GM12872 (cell line): ENCODE measurements at regions not wholly inside any gene's neighbourhood (a gene's known extent, or its start where the extent isn't known, plus 50 kb on each side); places are given as distances from the start of the nearest gene placed in this dataset.

Experiments used
- TF ChIP-seq, protein P1 (sequence below): IDR thresholded peaks from 3 replicates; pipeline ENCODE4 v1.5.1; 2011; ENCODE audit warnings: low read depth, mild to moderate bottlenecking, low read length, moderate library complexity; ENCODE audit not compliant: insufficient read depth

DNA sequence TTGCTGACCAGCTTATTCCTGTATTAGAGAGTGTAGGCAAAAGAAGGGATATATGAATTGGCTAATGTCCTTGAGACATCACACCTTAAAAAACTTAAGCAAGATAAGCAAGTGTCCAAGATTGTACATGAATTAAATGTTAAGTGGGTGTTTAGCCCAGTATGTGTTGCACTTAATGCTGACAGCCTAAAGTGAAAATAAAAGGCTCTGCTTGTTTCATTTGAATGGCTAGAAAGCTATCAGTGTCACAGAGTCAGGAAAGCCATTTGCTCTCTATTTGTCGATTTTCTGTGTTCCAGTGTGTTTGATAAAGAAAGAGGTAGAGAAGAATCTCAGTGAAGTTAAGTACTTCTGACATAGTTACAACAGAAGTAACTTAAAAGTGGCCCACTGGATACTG lies 744.9 kb downstream of the ANKRD7 start:
- TF ChIP-seq, protein P1, sequence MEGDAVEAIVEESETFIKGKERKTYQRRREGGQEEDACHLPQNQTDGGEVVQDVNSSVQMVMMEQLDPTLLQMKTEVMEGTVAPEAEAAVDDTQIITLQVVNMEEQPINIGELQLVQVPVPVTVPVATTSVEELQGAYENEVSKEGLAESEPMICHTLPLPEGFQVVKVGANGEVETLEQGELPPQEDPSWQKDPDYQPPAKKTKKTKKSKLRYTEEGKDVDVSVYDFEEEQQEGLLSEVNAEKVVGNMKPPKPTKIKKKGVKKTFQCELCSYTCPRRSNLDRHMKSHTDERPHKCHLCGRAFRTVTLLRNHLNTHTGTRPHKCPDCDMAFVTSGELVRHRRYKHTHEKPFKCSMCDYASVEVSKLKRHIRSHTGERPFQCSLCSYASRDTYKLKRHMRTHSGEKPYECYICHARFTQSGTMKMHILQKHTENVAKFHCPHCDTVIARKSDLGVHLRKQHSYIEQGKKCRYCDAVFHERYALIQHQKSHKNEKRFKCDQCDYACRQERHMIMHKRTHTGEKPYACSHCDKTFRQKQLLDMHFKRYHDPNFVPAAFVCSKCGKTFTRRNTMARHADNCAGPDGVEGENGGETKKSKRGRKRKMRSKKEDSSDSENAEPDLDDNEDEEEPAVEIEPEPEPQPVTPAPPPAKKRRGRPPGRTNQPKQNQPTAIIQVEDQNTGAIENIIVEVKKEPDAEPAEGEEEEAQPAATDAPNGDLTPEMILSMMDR = no peak

GRCh38 chr7:118971706-118972105 lies 747.2 kb downstream of the ANKRD7 start:
- TF ChIP-seq, protein P1 = no peak

- TF ChIP-seq, protein P1 = no peak
Observed at GRCh38 chr7:118974836-118975235, 750.3 kb downstream of the ANKRD7 start.

DNA sequence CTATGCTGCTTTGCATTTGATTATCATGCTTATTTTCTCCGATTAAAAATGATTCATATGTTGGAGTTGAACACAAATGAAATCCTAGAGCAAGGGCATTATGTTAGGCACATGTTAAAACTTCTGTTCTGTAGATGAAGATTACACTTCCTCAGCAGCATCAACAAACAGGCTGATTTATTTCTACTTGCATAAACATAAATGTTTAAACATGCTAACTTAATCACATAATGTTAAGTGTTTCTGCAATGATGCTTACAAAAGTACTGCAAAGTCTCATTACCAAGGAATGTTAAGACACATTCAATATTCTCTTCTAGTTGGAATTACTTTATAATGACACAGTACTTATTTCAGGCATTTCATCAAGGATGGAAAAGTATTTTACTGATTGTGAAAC lies 770.8 kb downstream of the ANKRD7 start:
- TF ChIP-seq, protein P1 = no peak

DNA sequence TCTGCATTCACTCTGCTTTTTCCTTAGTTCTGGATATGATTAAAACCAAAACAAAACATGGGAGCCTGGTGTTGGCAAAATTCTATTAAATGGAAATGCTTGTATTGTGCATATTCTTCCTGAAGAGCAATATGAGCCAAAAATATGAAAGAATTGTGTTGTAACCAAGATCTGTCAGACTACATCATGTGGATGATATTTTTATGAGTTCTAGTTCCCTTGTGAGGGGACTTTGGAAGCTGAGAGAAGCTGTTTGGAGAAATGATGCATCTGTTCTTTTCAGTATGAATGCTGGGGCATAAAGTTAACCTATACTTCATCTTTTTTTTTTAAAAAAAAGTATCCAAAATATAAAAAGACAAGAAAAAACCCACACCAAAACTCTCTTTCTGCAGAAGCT lies 782.7 kb downstream of the ANKRD7 start:
- TF ChIP-seq, protein P1 = no peak

- TF ChIP-seq, protein P1 = no peak
Observed at GRCh38 chr7:119010635-119011034, 786.1 kb downstream of the ANKRD7 start.

DNA sequence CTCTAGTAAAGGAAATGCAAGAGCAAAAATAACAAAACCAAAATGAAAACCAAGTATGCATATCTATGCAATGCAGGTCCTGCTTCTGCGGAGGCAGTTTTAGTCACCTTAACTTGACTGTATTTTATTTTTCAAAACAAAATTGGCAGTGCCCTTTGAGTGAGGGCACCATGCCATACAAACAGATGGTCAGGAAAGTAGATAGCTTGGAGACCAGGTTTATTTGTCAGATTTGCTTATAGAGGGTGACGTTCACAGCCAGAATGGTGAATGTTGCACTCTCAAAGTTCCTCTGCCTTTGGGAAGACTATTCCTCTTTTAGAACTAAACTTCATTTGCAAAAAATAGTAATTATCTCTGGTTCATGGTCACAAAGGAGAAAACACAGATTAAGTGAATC lies 801.9 kb downstream of the ANKRD7 start:
- TF ChIP-seq, protein P1 = no peak

- TF ChIP-seq, protein P1 = no peak
Observed at GRCh38 chr7:119028736-119029135, 804.2 kb downstream of the ANKRD7 start.
